Hepatic stellate cell (primary cell): ENCODE measurements at regions not wholly inside any gene's neighbourhood (a gene's known extent, or its start where the extent isn't known, plus 50 kb on each side); places are given as distances from the start of the nearest gene placed in this dataset.
A peak's percentile ranks its signal among the peaks of the same experiment; 100 is the strongest.
"Not testable (repeated sequence)": the region's sequence is repeated elsewhere in the genome, so short reads cannot be mapped to it uniquely, and the experiment has no call there.

Experiments used
- DNase-seq: peaks from one replicate; pipeline ENCODE4 v3.0.0; 2011; ENCODE audit warnings: low spot score

GRCh38 chr2:11877764-11878163 is 131.3 kb downstream of the LPIN1 start:
- DNase-seq = no peak

DNA sequence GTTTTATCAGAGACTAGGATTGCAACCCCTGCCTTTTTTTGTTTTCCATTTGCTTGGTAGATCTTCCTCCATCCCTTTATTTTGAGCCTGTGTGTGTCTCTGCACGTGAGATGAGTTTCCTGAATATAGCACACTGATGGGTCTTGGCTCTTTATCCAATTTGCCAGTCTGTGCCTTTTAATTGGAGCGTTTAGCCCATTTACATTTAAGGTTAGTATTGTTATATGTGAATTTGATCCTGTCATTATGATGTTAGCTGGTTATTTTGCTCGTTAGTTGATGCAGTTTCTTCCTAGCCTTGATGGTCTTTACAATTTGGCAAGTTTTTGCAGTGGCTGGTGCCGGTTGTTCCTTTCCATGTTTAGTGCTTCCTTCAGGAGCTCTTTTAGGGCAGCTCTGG is 138.8 kb downstream of the LPIN1 start:
- DNase-seq = not testable (repeated sequence)

- DNase-seq = not testable (repeated sequence)
Measured at GRCh38 chr2:11886899-11887298, 140.5 kb downstream of the LPIN1 start.

- no peak for DNase-seq
Measured at GRCh38 chr2:11889101-11889850, 142.8 kb downstream of the LPIN1 start.

GRCh38 chr2:11889854-11890253 is 143.4 kb downstream of the LPIN1 start:
- DNase-seq = no peak

DNA sequence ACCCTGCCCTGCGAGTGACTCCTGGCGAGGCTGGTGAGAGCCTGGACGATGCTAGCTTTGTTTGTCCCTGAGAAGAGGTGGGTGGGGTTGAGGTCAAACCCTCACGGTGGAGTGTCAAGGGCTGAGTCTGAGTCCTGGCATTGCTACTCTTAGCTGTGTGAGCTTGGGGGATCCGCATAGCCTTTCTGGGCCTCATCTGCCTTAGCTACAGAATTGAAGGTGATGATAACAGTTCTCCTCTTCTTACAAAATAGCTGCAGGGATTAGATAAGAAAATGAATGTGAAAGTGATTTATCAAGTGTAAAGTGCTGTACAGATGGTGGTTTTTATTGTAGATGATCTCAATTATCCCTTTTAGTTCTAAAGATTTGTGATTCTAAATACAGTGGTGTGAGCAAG is 144.6 kb downstream of the LPIN1 start:
- no peak for DNase-seq

DNA sequence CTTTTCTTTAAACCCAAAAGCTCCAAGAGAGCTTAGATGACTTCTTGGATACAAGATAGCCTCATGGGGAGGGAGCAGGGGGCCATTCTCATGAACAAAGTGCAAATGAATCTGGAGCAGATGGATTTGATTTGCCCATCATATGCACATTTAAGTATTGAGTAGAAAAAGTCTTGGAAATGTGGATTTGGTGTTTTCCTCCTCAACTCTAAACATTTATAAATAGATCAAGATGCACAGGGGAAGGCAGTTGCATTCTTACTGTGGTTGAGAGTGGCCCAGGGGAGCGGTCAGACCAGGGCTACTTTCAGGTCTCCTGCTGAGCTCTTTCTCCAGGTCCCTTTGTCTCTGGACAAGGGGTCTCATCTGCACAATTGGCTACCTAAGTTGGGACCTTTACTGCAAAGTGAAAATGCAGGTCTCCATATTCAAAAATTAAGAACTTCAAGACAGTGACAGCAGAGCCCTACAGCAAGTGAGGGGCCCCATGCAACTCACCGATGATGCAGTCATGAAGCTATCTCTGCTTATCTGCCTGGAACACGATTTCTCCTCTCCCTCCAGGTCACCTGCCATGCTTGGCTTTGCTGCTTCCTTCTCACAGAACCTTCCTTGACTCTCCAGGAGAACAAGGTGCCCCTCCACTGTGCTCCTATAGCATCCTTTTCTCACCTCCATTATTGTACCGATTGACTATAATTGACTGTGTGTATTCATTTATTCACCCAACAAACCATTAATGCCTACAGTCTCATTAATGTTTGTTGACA is 145.4 kb downstream of the LPIN1 start:
- no peak for DNase-seq

- no peak for DNase-seq
Measured at GRCh38 chr2:11896386-11896785, 150.0 kb downstream of the LPIN1 start.

DNA sequence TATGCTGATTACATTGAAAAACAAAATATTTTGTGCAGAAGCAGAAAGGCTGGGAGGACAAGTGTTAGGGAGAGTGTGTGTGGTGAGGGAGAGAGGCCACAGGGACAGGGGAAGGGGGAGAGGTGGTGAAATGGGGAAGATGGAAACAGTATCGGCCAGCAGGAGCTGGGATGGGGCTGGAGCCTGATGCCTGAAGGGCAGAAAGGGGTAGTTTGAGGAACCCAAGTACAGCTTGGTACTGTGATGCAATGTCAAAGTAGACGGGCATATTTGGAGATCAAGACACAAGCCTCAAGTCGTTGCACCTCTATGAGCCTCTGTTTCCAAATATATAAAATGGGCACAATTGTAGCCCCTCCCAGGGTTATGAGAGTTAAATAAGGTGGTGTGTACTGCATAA is 152.1 kb downstream of the LPIN1 start:
- DNase-seq = no peak

- peak; percentile 19 for DNase-seq
Measured at GRCh38 chr2:11899264-11899818, 152.9 kb downstream of the LPIN1 start.

GRCh38 chr2:11900891-11901290 is 154.5 kb downstream of the LPIN1 start:
- not testable (repeated sequence) for DNase-seq

DNA sequence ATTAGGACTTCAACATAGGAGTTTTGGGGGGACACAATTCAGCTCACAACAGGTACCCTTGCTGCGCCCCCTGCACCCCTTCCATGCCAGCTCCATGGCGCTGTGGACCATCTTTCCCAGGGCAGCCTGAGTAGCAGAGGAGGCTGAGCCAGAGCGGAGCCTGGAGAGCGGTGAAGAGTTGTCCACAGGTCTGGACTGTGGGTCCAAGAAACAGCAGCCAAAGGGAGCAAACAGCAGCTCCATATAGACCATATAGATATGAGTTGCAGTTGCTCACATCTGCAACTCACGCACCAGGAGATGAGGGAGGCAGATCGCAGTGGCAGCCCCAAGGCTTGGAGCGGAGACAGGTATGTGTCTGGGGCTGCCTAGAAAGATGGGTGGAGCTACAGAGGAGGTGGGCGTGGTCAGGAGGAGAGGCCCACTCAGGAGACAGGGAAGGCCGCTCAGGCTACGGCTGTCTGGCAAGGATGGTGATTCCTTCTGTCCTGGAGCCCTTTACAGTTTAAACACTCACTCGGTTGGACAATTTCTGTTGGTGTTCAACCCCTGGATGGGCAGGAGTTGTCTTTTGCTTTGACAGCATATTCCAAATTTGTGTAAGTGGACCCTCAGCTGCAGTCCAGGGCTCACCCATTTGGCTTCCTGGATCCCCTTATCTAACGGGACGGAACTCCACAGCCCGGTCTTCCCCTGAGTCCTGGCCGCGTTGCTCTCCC is 155.1 kb downstream of the LPIN1 start:
- no peak for DNase-seq

GRCh38 chr2:11903085-11903606 is 156.7 kb downstream of the LPIN1 start:
- no peak for DNase-seq

- DNase-seq = no peak
Measured at GRCh38 chr2:11904029-11904428, 157.6 kb downstream of the LPIN1 start.

- DNase-seq = no peak
Measured at GRCh38 chr2:11904941-11905340, 158.5 kb downstream of the LPIN1 start.

DNA sequence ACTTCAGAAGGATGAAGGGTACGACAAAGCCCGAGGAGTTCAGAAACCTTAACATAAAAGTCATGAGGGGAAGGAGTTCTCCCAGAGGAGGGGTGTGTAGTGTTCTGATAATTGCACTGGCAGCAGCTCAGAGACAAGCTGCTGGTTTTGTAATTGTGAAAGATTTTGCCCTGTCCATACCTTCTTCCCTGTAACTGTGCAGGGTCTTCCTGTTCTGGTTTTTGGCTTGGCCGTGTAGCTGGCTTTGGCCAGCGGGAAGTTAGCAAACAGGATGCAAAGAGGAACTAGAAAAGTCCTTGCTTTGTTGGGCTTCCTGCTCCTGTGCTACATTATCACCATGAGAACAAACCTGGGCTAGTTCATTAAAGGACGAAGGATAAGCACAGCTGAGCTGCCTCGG is 160.8 kb downstream of the LPIN1 start:
- DNase-seq = no peak

GRCh38 chr2:11910971-11911370 is 164.5 kb downstream of the LPIN1 start:
- no peak for DNase-seq

DNA sequence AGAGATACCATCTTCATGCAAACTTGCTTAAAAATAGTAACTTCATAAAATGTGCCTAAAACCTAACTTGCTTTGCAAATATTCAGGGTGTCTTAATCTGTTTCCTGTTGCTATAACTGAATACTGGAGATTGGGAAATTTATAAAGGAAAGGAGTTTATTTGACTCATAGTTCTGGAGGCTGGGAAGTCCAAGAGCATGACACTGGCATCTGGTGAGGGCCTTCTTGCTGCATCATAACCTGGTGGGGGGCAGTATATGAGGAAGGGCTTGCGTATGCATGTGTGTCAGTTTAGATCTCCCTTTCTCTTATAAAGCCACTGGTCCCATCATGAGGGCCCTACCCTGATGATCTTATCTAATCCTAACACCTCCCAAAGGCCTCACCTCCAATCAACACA is 166.5 kb downstream of the LPIN1 start:
- no peak for DNase-seq

DNA sequence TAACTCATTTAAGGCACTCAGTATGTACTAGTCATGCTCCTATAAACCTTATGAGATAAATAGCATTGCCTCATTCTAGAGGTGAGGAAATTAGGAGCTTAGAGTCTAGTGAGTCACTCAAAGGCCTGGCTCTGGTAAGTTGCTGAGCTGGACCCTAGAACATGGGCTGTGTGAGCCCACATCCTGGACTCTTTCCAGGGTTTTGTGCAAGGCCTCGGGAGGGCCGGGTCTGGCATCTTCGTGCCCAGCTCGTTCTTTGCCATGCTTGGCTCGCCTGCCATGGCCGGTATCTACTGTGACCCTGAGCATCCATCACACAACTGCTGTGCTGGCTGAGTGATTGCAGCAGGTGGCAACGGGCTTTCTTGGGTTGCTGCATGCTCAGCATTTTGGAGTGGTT is 168.0 kb downstream of the LPIN1 start:
- DNase-seq = no peak

DNA sequence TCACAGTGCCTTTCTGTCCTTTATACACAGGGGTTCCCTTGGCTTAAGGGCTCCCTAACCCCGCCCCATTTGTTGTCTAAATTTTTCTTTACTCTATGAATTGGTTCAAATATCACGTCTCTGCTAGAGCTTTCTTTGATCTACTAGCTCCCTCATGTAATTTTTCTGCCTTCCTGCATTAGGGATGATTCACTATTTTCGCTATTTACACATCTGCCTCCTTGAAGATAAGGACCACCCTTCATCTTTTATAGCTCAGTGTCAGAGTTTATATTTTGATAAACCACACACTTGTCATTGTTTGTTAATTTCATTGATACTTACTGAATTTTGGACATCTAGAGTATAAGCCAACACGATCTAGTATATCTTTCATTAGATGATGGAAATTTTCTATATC is 169.2 kb downstream of the LPIN1 start:
- no peak for DNase-seq

GRCh38 chr2:11919953-11920352 is 173.5 kb downstream of the LPIN1 start:
- DNase-seq = no peak

- no peak for DNase-seq
Measured at GRCh38 chr2:11920993-11921583, 174.7 kb downstream of the LPIN1 start.
